GM12874 (cell line): ENCODE measurements at regions not wholly inside any gene's neighbourhood (a gene's known extent, or its start where the extent isn't known, plus 50 kb on each side); places are given as distances from the start of the nearest gene placed in this dataset.

Experiments used
- TF ChIP-seq, protein P1 (sequence below): IDR thresholded peaks from 2 replicates; pipeline ENCODE4 v1.5.1; 2011; ENCODE audit warnings: low read depth, mild to moderate bottlenecking, control low read depth, low read length, moderate library complexity; ENCODE audit not compliant: insufficient read depth

- TF ChIP-seq, protein P1, sequence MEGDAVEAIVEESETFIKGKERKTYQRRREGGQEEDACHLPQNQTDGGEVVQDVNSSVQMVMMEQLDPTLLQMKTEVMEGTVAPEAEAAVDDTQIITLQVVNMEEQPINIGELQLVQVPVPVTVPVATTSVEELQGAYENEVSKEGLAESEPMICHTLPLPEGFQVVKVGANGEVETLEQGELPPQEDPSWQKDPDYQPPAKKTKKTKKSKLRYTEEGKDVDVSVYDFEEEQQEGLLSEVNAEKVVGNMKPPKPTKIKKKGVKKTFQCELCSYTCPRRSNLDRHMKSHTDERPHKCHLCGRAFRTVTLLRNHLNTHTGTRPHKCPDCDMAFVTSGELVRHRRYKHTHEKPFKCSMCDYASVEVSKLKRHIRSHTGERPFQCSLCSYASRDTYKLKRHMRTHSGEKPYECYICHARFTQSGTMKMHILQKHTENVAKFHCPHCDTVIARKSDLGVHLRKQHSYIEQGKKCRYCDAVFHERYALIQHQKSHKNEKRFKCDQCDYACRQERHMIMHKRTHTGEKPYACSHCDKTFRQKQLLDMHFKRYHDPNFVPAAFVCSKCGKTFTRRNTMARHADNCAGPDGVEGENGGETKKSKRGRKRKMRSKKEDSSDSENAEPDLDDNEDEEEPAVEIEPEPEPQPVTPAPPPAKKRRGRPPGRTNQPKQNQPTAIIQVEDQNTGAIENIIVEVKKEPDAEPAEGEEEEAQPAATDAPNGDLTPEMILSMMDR, result no peak
Measured at GRCh38 chr16:72311426-72311825, 139.5 kb upstream of the PMFBP1 start.

DNA sequence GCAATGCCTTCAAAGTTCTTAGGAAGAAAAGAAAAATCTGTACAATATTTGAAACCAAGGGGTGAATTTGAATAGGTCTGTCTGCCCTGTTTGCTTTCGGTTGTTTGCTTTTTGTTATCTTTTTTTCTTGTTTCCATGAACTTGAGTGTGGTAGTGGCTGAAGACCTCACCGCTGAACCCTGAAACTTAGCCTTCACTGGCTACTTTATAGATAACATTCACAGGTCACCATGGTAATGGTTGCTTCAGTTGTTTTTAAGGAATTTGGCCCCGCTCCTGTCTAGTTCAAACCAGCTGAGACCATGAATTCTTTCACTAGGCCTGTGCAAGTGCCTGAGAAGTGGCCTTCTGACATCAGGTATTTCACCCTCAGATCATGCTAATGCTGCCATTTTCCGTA, 137.0 kb upstream of the PMFBP1 start:
- TF ChIP-seq, protein P1, result no peak

GRCh38 chr16:72308396-72308795, 136.4 kb upstream of the PMFBP1 start:
- TF ChIP-seq, protein P1, result no peak

GRCh38 chr16:72302332-72302731, 130.4 kb upstream of the PMFBP1 start:
- TF ChIP-seq, protein P1, result no peak

DNA sequence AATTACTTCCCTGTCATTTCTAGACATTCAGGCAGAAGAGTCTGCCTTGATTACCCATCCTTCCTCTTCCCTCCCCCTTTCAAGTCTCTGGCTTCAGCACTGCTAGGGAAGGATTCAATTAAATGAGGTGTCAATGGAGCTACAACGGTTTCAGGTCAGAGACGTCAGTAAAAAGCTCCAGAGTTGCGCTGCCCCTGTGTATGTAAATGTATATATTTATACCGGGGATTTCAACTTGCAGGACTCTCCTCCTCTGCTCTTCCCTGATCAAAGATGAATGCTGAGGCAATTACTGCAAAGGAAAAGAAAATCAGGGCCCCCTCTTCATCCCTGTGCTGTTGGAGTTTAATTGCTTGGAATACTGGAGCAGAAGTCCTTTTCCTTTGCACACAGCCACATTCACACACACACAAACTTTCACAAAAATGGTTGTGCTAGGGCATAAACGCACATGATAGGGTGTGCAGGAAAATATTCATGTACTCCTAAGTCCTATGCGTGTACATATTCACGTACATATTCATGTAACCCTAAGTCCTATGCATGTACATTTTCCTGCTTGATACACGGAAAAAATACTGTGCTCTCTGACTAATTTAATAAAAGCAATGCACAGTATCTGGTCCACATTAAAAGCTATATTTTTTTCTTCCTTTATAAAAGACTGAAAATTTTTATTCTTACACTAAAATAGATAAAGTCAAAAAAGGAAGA, 129.7 kb upstream of the PMFBP1 start:
- TF ChIP-seq, protein P1, result no peak

DNA sequence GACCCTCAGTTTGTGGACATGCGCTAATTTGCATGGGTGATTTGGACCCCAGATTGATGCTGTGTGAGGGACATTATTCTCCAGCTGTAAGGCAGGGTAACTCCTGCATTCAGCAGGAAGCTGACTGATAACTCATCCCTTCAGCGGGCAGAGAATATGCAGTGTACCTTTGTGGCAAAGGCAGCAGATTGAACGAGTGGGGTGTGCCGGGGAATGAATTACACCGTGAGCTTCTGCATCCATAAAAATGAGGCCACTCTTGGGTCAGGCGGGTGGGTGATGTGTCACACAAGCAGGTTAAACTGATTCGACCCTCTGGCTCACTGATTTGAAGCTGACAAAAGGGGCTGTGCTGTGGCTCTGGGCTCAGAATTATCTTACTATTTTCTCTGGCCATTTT, 128.9 kb upstream of the PMFBP1 start:
- TF ChIP-seq, protein P1, result no peak

DNA sequence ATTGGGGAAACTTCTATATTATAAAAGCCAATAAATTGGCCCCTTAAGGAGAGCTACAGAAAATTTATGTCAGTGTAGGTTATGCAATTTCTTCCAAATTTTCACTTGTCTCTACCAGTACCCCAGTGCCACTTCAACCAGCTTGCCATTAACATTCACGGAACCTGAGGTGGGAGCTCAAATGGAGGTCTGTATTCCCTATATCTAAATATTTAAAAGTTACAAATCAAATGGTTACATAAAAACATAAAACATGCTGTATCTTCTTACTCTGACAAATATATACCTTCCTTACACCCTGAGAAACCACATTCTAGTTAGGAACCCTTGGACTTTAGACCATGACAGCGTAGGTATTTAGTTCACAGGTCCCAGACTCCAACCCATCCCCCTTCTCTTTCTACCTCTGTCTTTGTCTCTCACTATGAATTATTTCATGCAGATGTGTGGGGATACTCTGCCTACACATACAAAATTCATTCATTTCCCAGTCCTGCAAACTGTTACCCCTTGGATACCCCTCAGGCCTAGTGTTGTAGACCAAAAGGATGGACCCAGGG, 127.8 kb upstream of the PMFBP1 start:
- TF ChIP-seq, protein P1, result no peak
